Dendritic cell treated with granulocyte-macrophage colony-stimulating factor and Interleukin-4, amounts not matched to agents 40 ng/mL and 50 ng/mL, for 4 days (primary cell): ENCODE measurements at regions not wholly inside any gene's neighbourhood (a gene's known extent, or its start where the extent isn't known, plus 50 kb on each side); places are given as distances from the start of the nearest gene placed in this dataset.

Source experiments
- H3K27ac Mint-ChIP-seq: one replicate; pipeline ENCODE4 v1.8.0; 2022; ENCODE audit warnings: mild to moderate bottlenecking, mixed read lengths
- H3K27me3 Mint-ChIP-seq: one replicate; pipeline ENCODE4 v1.8.0; 2022; ENCODE audit warnings: mild to moderate bottlenecking, mixed read lengths
- H3K36me3 Mint-ChIP-seq: one replicate; pipeline ENCODE4 v1.8.0; 2022; ENCODE audit warnings: low read depth, mixed read lengths
- H3K4me1 Mint-ChIP-seq: one replicate; pipeline ENCODE4 v1.8.0; 2022; ENCODE audit warnings: low read depth, mixed read lengths
- H3K4me3 Mint-ChIP-seq: one replicate; pipeline ENCODE4 v1.8.0; 2022; ENCODE audit warnings: mild to moderate bottlenecking, moderate library complexity, mixed read lengths
- H3K9me3 Mint-ChIP-seq: one replicate; pipeline ENCODE4 v1.8.0; 2022; ENCODE audit warnings: mixed read lengths
- intact Hi-C: fragments of 100-400 bp; cut with micrococcal nuclease; formaldehyde crosslinking; loops from one replicate; pipeline ENCODE4 v1.15.0; 2022

DNA sequence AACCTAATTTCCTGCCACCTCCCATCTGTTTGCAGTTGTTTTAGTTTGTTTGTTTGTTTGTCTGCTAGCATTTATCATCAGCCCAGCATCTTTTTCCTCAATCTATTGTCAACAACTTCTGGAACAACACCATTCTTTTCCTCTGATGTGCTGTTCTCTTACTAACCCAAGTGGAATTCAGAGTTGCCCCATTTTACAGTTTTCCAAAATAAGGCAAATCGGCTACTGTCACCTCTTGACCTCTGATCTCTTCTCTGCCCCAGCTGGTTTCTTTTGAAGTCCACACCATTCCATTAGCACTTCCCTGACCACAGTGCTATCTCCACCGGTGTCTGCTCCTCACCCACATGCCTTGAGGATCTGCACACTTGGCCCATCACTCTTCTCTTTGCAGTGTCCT is 102.4 kb downstream of the EFNB2 start:
- intact Hi-C loops = no loop called here
- no peak overlapping the region for H3K27ac Mint-ChIP-seq
- no peaks in the 10 kb centered on the region for H3K9me3 Mint-ChIP-seq
- no peaks in the 10 kb centered on the region for H3K27me3 Mint-ChIP-seq
- no peaks in the 10 kb centered on the region for H3K36me3 Mint-ChIP-seq
- H3K4me3 Mint-ChIP-seq = no peak overlapping the region
- no peaks in the 10 kb centered on the region for H3K4me1 Mint-ChIP-seq

DNA sequence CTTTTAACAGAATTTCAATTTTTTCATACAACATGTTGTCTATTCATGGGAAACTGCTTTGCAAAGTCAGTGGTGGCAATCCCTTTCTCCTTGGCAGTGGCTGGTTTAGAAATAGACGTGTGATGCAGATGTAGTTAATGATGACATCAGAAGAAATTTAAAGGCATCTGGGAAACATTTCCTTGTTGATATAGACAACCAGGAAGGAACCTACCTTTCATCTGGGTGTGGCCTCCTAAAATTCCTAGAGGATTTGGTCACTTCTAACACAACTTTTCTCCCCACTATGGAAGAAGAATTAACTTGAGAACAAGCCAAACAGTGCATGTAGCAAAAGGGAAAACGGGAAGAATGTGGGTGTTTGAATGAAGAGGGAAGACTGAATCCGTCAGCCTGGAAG is 102.8 kb downstream of the EFNB2 start:
- H3K27ac Mint-ChIP-seq = no peak overlapping the region
- H3K27me3 Mint-ChIP-seq = no peaks in the 10 kb centered on the region
- H3K36me3 Mint-ChIP-seq = no peaks in the 10 kb centered on the region
- intact Hi-C loops = no loop called here
- H3K4me3 Mint-ChIP-seq = no peak overlapping the region
- no peaks in the 10 kb centered on the region for H3K4me1 Mint-ChIP-seq
- no peaks in the 10 kb centered on the region for H3K9me3 Mint-ChIP-seq

DNA sequence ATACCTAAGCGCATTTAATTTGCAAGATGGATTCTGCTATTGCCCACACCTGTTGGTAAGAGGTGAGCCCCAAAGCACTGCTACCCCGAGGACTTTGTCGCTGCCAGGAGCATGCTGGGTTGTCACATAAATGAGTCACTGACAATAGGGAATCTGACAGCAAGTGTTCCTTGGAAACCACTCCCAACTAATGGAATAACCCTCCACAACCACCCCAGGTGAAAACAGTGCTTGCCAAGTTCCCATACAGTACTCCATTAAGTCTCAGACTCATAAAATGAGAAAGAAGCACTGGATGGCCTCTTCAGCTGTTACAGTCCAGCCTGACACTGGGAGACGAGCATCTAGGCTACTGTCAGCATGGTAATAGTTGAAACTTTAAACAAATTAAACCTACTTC is 108.6 kb downstream of the EFNB2 start:
- H3K27ac Mint-ChIP-seq = no peak overlapping the region
- intact Hi-C loops = no loop called here
- no peak overlapping the region for H3K4me3 Mint-ChIP-seq
- H3K27me3 Mint-ChIP-seq = no peaks in the 10 kb centered on the region
- H3K9me3 Mint-ChIP-seq = no peaks in the 10 kb centered on the region
- H3K4me1 Mint-ChIP-seq = no peaks in the 10 kb centered on the region
- H3K36me3 Mint-ChIP-seq = no peaks in the 10 kb centered on the region

DNA sequence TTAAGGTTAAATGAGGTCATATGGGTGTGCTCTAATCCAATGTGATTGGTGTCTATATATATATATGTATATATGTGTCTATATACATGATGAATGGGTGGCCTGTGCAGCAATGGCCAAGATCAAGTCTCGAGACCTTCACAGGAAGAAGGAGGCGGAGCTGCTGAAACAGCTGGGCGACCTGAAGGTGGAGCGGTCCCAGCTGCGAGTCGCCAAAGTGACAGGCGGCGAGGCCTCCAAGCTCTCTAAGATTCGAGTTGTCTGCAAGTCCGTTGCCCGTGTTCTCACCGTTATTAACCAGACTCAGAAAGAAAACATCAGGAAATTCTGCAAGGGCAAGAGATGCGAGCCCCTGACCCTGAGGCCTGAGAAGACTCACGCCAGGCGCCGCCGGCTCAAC is 109.8 kb downstream of the EFNB2 start:
- Mint-ChIP-seq H3K4me1 (no peaks in the 10 kb centered on the region), H3K27me3 (no peaks in the 10 kb centered on the region), H3K27ac (no peak overlapping the region), H3K4me3 (no peak overlapping the region), H3K36me3 (no peaks in the 10 kb centered on the region), H3K9me3 (no peaks in the 10 kb centered on the region)
- intact Hi-C loops = no loop called here

DNA sequence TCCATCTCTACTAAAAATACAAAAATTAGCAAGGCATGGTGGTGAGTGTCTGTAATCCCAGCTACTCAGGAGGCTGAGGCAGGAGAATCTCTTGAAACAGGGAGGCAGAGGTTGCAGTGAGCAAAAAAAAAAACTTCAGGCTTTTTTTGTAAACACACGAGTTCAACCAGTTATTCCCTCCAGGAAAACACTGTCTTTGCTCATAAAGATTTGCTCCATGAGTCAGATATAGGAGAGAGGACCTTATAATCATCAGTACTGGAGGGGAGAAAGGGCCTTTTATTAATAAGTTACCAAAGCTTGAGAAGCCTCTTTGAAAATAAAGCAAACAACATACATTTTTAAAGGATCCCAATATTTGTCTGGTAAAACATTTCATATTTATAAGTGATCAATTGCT is 110.7 kb downstream of the EFNB2 start:
- H3K9me3 Mint-ChIP-seq = no peaks in the 10 kb centered on the region
- no peak overlapping the region for H3K4me3 Mint-ChIP-seq
- H3K27ac Mint-ChIP-seq = no peak overlapping the region
- no peaks in the 10 kb centered on the region for H3K4me1 Mint-ChIP-seq
- H3K27me3 Mint-ChIP-seq = no peaks in the 10 kb centered on the region
- intact Hi-C loops = no loop called here
- H3K36me3 Mint-ChIP-seq = no peaks in the 10 kb centered on the region

DNA sequence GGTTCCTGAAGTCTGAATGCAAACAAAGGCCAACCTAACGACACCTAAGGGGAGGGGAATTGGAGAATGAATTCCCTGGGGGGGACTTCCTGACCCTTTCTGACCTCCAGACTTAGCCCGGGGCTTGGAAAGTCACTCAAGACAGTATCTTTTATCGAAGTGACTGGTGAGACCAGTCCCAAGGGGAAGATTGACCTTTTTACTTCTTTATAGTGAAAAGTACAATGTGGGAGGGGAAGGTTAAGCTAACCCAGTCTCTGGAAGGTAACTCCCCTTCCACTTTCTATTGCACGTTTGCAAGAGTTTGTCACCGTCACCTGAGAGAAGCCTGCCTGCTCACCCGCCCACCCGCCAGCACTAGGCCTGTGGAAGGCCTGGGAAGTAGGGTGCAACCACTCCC is 111.9 kb downstream of the EFNB2 start:
- H3K4me1 Mint-ChIP-seq = no peaks in the 10 kb centered on the region
- no peak overlapping the region for H3K4me3 Mint-ChIP-seq
- H3K27me3 Mint-ChIP-seq = no peaks in the 10 kb centered on the region
- no peak overlapping the region for H3K27ac Mint-ChIP-seq
- H3K9me3 Mint-ChIP-seq = no peaks in the 10 kb centered on the region
- H3K36me3 Mint-ChIP-seq = no peaks in the 10 kb centered on the region
- intact Hi-C loops = no loop called here

DNA sequence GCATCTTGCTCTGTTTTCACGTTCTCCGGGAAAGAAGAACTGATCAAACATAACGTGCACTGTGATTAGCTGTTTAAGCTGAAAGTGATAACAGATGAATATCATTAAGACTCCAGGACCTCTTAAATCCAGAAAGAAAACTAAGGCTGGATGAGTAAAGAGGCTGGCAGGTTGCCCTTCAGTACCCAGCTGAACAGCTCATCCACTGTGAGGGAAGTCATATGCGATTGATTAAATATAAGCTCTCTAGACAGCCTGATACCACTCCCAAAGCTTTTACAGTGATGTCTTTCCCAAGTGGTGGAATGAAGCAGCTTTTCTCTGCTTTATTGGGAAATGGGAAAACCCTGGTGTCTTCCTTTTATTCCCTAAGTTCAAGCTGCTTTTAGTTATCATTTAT is 116.9 kb downstream of the EFNB2 start:
- H3K27me3 Mint-ChIP-seq = peaks cover 5% of the 10 kb centered on the region
- H3K36me3 Mint-ChIP-seq = no peaks in the 10 kb centered on the region
- intact Hi-C loops = no loop called here
- no peak overlapping the region for H3K4me3 Mint-ChIP-seq
- no peaks in the 10 kb centered on the region for H3K4me1 Mint-ChIP-seq
- no peaks in the 10 kb centered on the region for H3K9me3 Mint-ChIP-seq
- H3K27ac Mint-ChIP-seq = no peak overlapping the region

DNA sequence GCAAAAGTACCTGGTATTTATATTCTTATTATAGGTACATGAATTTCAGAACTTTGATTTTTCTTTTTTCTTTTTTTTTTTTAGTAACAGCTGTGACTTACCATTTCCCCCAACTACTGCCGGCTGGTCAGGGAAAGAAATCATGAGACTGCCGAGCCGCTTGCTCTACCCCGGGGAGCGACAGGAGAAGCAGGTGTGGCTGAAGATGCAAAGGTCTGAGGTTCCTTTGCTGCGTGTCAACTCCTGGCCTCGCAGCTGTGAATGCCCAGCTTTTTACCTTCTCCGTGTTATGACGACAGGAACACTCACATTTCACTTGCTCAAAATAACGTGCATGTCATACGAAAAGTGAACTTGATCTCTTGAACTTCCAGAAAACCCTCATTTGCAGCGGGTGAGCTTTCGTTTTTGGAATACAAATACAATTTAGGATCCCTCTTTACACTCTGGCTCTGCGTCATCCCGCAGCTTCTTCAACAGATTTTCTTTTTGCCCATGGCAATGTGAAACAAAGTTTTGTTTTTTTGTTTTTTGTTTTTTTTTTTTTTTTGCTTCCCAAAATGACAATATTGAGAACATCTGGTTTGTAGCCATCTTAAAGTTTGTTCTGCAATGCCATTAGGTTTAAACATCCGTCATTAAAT is 117.9 kb downstream of the EFNB2 start:
- no peak overlapping the region for H3K4me3 Mint-ChIP-seq
- no peaks in the 10 kb centered on the region for H3K4me1 Mint-ChIP-seq
- H3K36me3 Mint-ChIP-seq = no peaks in the 10 kb centered on the region
- intact Hi-C loops = no loop called here
- no peaks in the 10 kb centered on the region for H3K9me3 Mint-ChIP-seq
- no peak overlapping the region for H3K27ac Mint-ChIP-seq
- H3K27me3 Mint-ChIP-seq = peaks cover 5% of the 10 kb centered on the region

DNA sequence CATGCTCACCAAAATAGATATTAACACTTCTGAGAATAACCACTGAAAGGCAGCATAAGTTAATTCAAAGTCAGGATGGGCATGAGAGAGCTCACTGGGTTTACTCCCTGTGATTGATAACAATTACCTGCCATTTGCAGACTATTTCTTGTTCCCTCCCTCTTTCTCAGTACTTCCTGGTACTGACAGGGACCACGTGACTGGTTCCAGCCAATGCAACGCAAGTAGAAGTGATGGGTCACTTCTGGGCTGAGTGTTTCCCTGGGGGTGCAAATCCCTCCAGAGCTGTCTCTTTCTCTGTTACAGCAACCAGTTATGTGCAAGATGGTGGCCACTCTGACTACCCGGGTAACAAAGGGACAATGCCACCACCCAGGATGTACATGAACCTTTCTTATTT is 118.8 kb downstream of the EFNB2 start:
- Mint-ChIP-seq H3K4me3 (no peak overlapping the region), H3K27me3 (peaks cover 5% of the 10 kb centered on the region), H3K27ac (no peak overlapping the region), H3K36me3 (no peaks in the 10 kb centered on the region), H3K4me1 (no peaks in the 10 kb centered on the region), H3K9me3 (no peaks in the 10 kb centered on the region)
- intact Hi-C loops = no loop called here

DNA sequence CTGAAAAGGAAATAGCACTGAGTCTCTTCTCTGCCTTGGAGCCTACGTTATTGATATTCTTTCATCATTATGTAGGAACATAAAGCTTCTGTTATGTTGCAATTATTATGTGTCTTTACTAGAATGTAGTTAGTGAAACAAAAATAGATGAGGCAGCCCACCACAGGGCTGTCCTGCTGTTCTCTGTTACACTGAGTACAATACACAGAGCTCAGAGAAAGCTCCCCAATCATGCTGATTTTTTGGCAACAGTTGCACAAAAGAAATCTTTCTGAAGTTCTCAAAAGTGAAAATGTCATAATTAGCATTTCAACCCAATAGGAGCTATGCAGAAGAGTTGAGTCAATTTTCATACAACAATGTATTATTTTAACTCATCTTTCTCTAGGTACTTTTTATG is 119.5 kb downstream of the EFNB2 start:
- Mint-ChIP-seq H3K36me3 (no peaks in the 10 kb centered on the region), H3K9me3 (no peaks in the 10 kb centered on the region), H3K4me1 (no peaks in the 10 kb centered on the region), H3K27ac (no peak overlapping the region), H3K4me3 (no peak overlapping the region), H3K27me3 (peaks cover 5% of the 10 kb centered on the region)
- intact Hi-C loops = no loop called here

DNA sequence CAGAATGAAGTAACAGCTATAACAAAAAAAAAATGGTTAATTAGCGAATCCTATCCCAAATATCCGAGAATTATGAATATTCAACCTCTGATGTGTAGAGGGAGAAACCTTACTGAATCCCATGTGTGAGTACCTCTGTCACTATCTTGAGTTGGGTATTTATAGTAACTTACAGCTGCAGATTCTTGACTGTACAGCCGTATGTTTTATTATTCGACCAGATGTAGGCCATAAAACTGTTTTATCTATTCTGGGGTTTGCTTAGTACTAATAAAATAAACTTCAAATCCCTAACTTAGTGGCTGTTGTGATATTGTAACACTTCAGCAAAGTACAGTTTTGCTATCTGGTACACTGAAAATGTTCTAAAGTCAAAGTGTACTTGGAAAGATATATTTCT is 120.0 kb downstream of the EFNB2 start:
- H3K4me1 Mint-ChIP-seq = no peaks in the 10 kb centered on the region
- no peaks in the 10 kb centered on the region for H3K9me3 Mint-ChIP-seq
- H3K27ac Mint-ChIP-seq = no peak overlapping the region
- intact Hi-C loops = no loop called here
- H3K4me3 Mint-ChIP-seq = no peak overlapping the region
- no peaks in the 10 kb centered on the region for H3K36me3 Mint-ChIP-seq
- peaks cover 5% of the 10 kb centered on the region for H3K27me3 Mint-ChIP-seq

DNA sequence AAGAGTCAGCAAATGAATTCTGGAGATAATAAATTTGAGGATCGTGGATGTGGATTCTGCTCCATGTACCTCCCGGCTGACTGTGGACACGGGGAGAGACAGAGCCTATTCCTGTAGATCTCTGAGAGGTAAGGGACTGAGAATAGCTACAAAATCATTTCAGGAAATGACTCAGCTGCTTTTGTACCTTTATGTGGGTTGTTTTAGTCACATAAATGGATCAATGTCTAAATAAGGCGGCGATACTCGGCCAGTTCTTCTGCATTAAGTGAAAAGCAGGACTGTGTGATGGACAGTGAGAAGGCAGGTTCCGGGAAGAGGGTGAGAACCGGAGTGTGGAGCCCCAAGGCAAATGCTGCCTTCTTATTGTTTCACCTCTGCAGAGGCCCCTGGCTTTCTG is 128.1 kb downstream of the EFNB2 start:
- Mint-ChIP-seq H3K4me3 (no peak overlapping the region), H3K36me3 (no peaks in the 10 kb centered on the region), H3K27me3 (no peaks in the 10 kb centered on the region), H3K27ac (no peak overlapping the region), H3K9me3 (no peaks in the 10 kb centered on the region), H3K4me1 (no peaks in the 10 kb centered on the region)
- intact Hi-C loops = no loop called here

DNA sequence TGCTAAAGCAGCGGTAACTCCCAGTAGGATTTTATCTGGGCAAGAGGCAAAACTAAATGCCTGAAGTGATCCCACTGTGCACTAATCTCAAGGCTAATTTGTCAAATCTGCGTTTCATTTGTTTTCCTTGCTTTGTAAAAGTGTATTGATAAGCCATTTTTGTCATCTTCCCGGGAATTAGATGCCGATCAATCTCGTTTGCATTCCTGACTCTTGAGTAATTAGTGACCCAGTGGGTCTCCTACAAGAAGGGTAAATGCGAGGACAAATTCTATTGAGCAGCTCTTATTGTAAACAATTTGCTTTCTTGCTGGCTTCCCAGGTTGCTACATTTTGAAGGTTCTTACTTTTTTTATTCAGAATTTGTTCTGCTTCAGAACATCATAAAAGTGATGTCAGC is 129.7 kb downstream of the EFNB2 start:
- Mint-ChIP-seq H3K36me3 (no peaks in the 10 kb centered on the region), H3K27ac (no peak overlapping the region), H3K27me3 (no peaks in the 10 kb centered on the region), H3K4me3 (no peak overlapping the region), H3K4me1 (no peaks in the 10 kb centered on the region), H3K9me3 (no peaks in the 10 kb centered on the region)
- intact Hi-C loops = no loop called here

DNA sequence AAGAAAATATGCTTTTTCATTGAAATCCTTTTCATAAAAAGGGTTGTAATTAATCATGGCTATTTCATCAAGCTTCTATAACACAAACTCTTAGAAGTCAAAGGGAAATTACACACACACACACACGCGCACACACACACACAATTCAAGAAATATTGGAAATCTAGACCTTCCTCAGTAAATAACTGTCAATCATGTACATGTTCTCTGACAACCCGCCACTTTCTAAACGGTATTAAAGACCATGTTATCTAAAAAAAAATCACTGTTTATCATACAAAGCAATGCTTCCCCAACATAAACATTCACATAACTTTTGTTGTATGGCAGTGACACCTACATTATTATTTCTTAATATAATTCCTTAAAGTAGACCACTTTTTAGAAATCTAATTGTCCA is 132.2 kb downstream of the EFNB2 start:
- no peaks in the 10 kb centered on the region for H3K4me1 Mint-ChIP-seq
- H3K36me3 Mint-ChIP-seq = no peaks in the 10 kb centered on the region
- H3K27ac Mint-ChIP-seq = no peak overlapping the region
- H3K9me3 Mint-ChIP-seq = no peaks in the 10 kb centered on the region
- no peaks in the 10 kb centered on the region for H3K27me3 Mint-ChIP-seq
- intact Hi-C loops = no loop called here
- no peak overlapping the region for H3K4me3 Mint-ChIP-seq

DNA sequence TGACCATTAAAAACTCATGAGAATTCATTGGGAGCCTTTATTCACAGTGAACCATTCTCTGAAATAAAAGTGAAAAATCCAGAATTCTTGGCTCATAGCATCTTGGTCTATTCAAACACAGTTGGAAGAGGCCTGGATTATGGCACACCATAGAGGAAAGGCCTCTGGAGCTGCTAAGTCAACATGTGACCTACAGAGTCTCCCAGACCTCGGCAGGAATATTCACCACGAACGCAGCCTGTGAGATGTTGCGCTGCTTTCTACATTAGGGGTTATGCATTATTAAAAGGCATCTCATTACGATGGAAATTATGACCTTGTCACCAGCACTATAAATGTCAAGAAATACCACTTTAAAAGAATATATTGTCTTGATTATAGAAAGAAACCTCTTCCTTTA is 132.6 kb downstream of the EFNB2 start:
- intact Hi-C loops = no loop called here
- Mint-ChIP-seq H3K4me1 (no peaks in the 10 kb centered on the region), H3K4me3 (no peak overlapping the region), H3K36me3 (no peaks in the 10 kb centered on the region), H3K27me3 (no peaks in the 10 kb centered on the region), H3K9me3 (no peaks in the 10 kb centered on the region), H3K27ac (no peak overlapping the region)
